Tibial nerve (tissue), 4 donors: ENCODE measurements at regions not wholly inside any gene's neighbourhood (a gene's known extent, or its start where the extent isn't known, plus 50 kb on each side); places are given as distances from the start of the nearest gene placed in this dataset.

Experiments used
- EP300 ChIP-seq, 2 donors: sonication (generic); formaldehyde crosslinking; IDR thresholded peaks; one replicate each; pipeline ENCODE4 v1.6.1; 2017; ENCODE audit warnings: antibody characterized with exemption in 2 of 2, mild to moderate bottlenecking in 1 of 2
- POLR2A ChIP-seq, 2 donors: fragments of 450-650 bp; IDR thresholded peaks; one replicate each; pipeline ENCODE4 v1.6.1; 2017; ENCODE audit warnings: antibody characterized with exemption in 2 of 2, mild to moderate bottlenecking in 2 of 2, moderate library complexity in 2 of 2
- TF ChIP-seq, protein P1 (sequence below), 5 experiments: fragments of 200-600 bp in 3 of 5; fragments of 450-650 bp in 2 of 5; sonication (generic) in 3 of 5; IDR thresholded peaks; one replicate each; pipeline ENCODE4 v1.5.1; 2016 to 2019; ENCODE audit warnings: antibody characterized with exemption in 5 of 5, mild to moderate bottlenecking in 3 of 5, moderate library complexity in 2 of 5

DNA sequence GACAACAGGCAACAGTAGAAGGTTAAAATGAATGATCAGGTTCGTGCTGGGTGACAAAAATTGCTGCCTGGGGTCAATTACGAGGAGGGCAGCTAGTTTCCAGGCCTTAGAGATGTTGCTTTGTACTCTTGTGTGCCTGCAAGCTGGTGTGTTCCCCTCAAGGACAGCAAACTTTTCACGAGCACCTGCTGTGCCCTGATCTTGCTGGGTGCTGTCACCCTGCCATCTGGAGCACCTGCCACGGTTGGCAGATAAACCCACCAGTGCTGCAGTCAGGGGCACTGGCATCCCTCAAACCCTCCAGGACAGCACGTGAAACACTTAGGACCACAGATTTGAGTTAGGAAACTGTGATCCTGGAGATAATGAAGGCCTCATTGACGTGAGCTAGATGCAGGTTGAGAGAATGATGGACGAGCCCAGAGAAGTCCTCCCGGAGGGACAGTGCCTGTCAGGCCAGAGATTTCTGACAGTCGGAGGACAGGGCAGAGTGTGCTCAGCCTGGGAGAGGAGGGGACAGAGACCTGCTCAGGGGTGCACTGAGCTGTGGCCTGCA, 104.3 kb upstream of the RAB12 start:
- TF ChIP-seq, protein P1, sequence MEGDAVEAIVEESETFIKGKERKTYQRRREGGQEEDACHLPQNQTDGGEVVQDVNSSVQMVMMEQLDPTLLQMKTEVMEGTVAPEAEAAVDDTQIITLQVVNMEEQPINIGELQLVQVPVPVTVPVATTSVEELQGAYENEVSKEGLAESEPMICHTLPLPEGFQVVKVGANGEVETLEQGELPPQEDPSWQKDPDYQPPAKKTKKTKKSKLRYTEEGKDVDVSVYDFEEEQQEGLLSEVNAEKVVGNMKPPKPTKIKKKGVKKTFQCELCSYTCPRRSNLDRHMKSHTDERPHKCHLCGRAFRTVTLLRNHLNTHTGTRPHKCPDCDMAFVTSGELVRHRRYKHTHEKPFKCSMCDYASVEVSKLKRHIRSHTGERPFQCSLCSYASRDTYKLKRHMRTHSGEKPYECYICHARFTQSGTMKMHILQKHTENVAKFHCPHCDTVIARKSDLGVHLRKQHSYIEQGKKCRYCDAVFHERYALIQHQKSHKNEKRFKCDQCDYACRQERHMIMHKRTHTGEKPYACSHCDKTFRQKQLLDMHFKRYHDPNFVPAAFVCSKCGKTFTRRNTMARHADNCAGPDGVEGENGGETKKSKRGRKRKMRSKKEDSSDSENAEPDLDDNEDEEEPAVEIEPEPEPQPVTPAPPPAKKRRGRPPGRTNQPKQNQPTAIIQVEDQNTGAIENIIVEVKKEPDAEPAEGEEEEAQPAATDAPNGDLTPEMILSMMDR (IDR thresholded peaks at IDR 0.05) = no peak
- no peak for TF ChIP-seq POLR2A (IDR thresholded peaks at IDR 0.05)
- TF ChIP-seq EP300 (IDR thresholded peaks at IDR 0.05) = no peak
